Spleen (tissue), 3 donors: ENCODE measurements at regions not wholly inside any gene's neighbourhood (a gene's known extent, or its start where the extent isn't known, plus 50 kb on each side); places are given as distances from the start of the nearest gene placed in this dataset.

Experiments
- POLR2A ChIP-seq, 3 donors: fragments of 450-650 bp; IDR thresholded peaks; one replicate each; pipeline ENCODE4 v1.5.1; 2017; ENCODE audit warnings: antibody characterized with exemption in 3 of 3, mild to moderate bottlenecking in 1 of 3
- POLR2AphosphoS5 ChIP-seq, 3 donors: sonication (generic); formaldehyde crosslinking; IDR thresholded peaks; one replicate each; pipeline ENCODE4 v1.5.1; 2017; ENCODE audit warnings: antibody characterized with exemption in 3 of 3

GRCh38 chr3:161999846-162000245 lies 503.2 kb downstream of the OTOL1 start:
- no peak for TF ChIP-seq POLR2AphosphoS5 (IDR thresholded peaks at IDR 0.05)
- no peak for TF ChIP-seq POLR2A (IDR thresholded peaks at IDR 0.05)
